ENCODE measurements at regions not wholly inside any gene's neighbourhood (a gene's known extent, or its start where the extent isn't known, plus 50 kb on each side); places are given as distances from the start of the nearest gene placed in this dataset.

GRCh38 chr4:8770518-8771257, 101.0 kb downstream of the HMX1 start:
- no peak for TF ChIP-seq POLR2AphosphoS5 (IDR thresholded peaks at IDR 0.05)
- TF ChIP-seq, protein P1, sequence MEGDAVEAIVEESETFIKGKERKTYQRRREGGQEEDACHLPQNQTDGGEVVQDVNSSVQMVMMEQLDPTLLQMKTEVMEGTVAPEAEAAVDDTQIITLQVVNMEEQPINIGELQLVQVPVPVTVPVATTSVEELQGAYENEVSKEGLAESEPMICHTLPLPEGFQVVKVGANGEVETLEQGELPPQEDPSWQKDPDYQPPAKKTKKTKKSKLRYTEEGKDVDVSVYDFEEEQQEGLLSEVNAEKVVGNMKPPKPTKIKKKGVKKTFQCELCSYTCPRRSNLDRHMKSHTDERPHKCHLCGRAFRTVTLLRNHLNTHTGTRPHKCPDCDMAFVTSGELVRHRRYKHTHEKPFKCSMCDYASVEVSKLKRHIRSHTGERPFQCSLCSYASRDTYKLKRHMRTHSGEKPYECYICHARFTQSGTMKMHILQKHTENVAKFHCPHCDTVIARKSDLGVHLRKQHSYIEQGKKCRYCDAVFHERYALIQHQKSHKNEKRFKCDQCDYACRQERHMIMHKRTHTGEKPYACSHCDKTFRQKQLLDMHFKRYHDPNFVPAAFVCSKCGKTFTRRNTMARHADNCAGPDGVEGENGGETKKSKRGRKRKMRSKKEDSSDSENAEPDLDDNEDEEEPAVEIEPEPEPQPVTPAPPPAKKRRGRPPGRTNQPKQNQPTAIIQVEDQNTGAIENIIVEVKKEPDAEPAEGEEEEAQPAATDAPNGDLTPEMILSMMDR (IDR thresholded peaks at IDR 0.05): no peak
- no peak for TF ChIP-seq POLR2A (IDR thresholded peaks at IDR 0.05)
- TF ChIP-seq EP300 (IDR thresholded peaks at IDR 0.05): no peak

Measured in upper lobe of left lung (tissue), 4 donors.